H1 (cell line): ENCODE measurements at regions not wholly inside any gene's neighbourhood (a gene's known extent, or its start where the extent isn't known, plus 50 kb on each side); places are given as distances from the start of the nearest gene placed in this dataset.

Experiments used
- CTCF ChIA-PET: fragments of 300-600 bp; sonication (Branson Sonifier 250); formaldehyde crosslinking; loops from one replicate; lab custom pipeline; 2021; ENCODE audit not compliant: partially characterized antibody; lab: Charles Lee
- POLR2A ChIA-PET: fragments of 300-600 bp; sonication (Branson Sonifier 250); formaldehyde crosslinking; loops from one replicate; lab custom pipeline; 2021; ENCODE audit warnings: inconsistent platforms; ENCODE audit not compliant: partially characterized antibody; lab: Charles Lee
- DNase-seq, 2 experiments: peaks; one replicate each; pipeline versions ENCODE4 v3.0.0 to v3.0.0-alpha.2; 2010 to 2022; ENCODE audit warnings: low spot score in 2 of 2, low read depth in 1 of 2, mixed read lengths in 1 of 2
- FAIRE-seq: peaks from 2 replicates; lab custom pipeline; 2011; peaks lifted over from hg19 to GRCh38; lab: Jason Lieb, UNC
- H2AFZ ChIP-seq: 2 replicates; pipeline ENCODE4 v1.8.1; 2012; ENCODE audit warnings: low read length, inconsistent platforms
- H2AK5ac ChIP-seq: 2 replicates; pipeline ENCODE4 v1.6.1; 2013; ENCODE audit warnings: low read depth, low read length
- H2BK120ac ChIP-seq: replicated peaks from 2 replicates; pipeline ENCODE3; 2013; ENCODE audit warnings: low read depth, low read length, inconsistent platforms
- H2BK12ac ChIP-seq: 2 replicates; pipeline ENCODE4 v1.6.1; 2013; ENCODE audit warnings: low read depth, low read length
- H2BK15ac ChIP-seq: 2 replicates; pipeline ENCODE4 v1.6.1; 2013; ENCODE audit warnings: low read length
- H2BK20ac ChIP-seq: 2 replicates; pipeline ENCODE4 v1.6.1; 2013; ENCODE audit warnings: low read length
- H2BK5ac ChIP-seq: 2 replicates; pipeline ENCODE4 v1.6.1; 2013; ENCODE audit warnings: low read depth, low read length
- H3K14ac ChIP-seq: 2 replicates; pipeline ENCODE4 v1.6.1; 2013; ENCODE audit warnings: inconsistent platforms; ENCODE audit not compliant: insufficient read length
- H3K18ac ChIP-seq: 2 replicates; pipeline ENCODE4 v1.6.1; 2013; ENCODE audit warnings: low read length; ENCODE audit errors: extremely low read depth
- H3K23ac ChIP-seq: 2 replicates; pipeline ENCODE4 v1.6.1; 2013; ENCODE audit warnings: inconsistent platforms; ENCODE audit not compliant: insufficient read length
- H3K23me2 ChIP-seq: 2 replicates; pipeline ENCODE4 v1.6.1; 2013; ENCODE audit warnings: low read depth, low read length
- H3K27ac ChIP-seq: 2 replicates; pipeline ENCODE4 v1.6.1; 2011; ENCODE audit warnings: low read depth, low read length, inconsistent platforms
- H3K27me3 ChIP-seq, 4 experiments: replicated peaks in 1 of 4; 1 replicate in 1 of 4; 2 replicates in 3 of 4; pipeline versions ENCODE4 v1.6.1 to v1.8.1; 2011 to 2013; ENCODE audit warnings: low read length in 3 of 4, mild to moderate bottlenecking in 3 of 4, inconsistent platforms in 2 of 4, mixed read lengths in 2 of 4, moderate library complexity in 1 of 4; ENCODE audit not compliant: control insufficient read depth in 3 of 4, insufficient read depth in 3 of 4; ENCODE audit errors: extremely low read depth in 1 of 4
- H3K36me3 ChIP-seq, 4 experiments: 2 replicates each; pipeline versions ENCODE4 v1.6.1 to v1.8.1; 2011 to 2013; ENCODE audit warnings: mild to moderate bottlenecking in 4 of 4, low read length in 3 of 4, moderate library complexity in 2 of 4, control low read depth in 1 of 4, inconsistent platforms in 1 of 4; ENCODE audit not compliant: insufficient read depth in 4 of 4, control insufficient read depth in 2 of 4
- H3K4ac ChIP-seq: replicated peaks from 2 replicates; pipeline ENCODE3; 2013; ENCODE audit warnings: low read length, low read depth, mixed read lengths, inconsistent platforms; ENCODE audit not compliant: insufficient read length
- H3K4me1 ChIP-seq, 4 experiments: replicated peaks in 1 of 4; 1 replicate in 1 of 4; 2 replicates in 3 of 4; pipeline versions ENCODE4 v1.6.1 to v1.8.1; 2011 to 2013; ENCODE audit warnings: low read length in 3 of 4, inconsistent platforms in 2 of 4, mixed read lengths in 1 of 4; ENCODE audit not compliant: insufficient read depth in 4 of 4, control insufficient read depth in 3 of 4
- H3K4me2 ChIP-seq, 2 experiments: 2 replicates each; pipeline versions ENCODE4 v1.6.1 to v1.8.1; 2011 to 2013; ENCODE audit warnings: low read depth in 2 of 2, low read length in 2 of 2, control low read depth in 1 of 2, inconsistent platforms in 1 of 2, mild to moderate bottlenecking in 1 of 2; ENCODE audit not compliant: insufficient read depth in 1 of 2
- H3K4me3 ChIP-seq, 4 experiments: fragments of 200-600, 300-600 bp in 1 of 4; sonication (generic), shearing (Covaris generic), sonication (Bioruptor Twin) in 1 of 4; 2 replicates each; pipeline versions ENCODE4 v1.5.1 to v1.8.1; 2011 to 2016; ENCODE audit warnings: low read length in 4 of 4, low read depth in 3 of 4, control low read depth in 2 of 4, inconsistent platforms in 2 of 4, mild to moderate bottlenecking in 2 of 4, mixed read lengths in 1 of 4, moderate library complexity in 1 of 4; ENCODE audit not compliant: insufficient read depth in 2 of 4; ENCODE audit errors: extremely low read depth in 1 of 4
- H3K56ac ChIP-seq: replicated peaks from 2 replicates; pipeline ENCODE3; 2013; ENCODE audit warnings: low read depth, mild to moderate bottlenecking, mixed read lengths, low read length, inconsistent platforms; ENCODE audit not compliant: insufficient read length
- H3K79me1 ChIP-seq: 2 replicates; pipeline ENCODE4 v1.6.1; 2013; ENCODE audit warnings: low read depth, low read length, control low read depth
- H3K79me2 ChIP-seq, 2 experiments: 2 replicates each; pipeline versions ENCODE4 v1.6.1 to v1.8.1; 2012 to 2013; ENCODE audit warnings: low read length in 2 of 2, mild to moderate bottlenecking in 2 of 2, inconsistent platforms in 1 of 2; ENCODE audit not compliant: insufficient read depth in 2 of 2, control insufficient read depth in 1 of 2
- H3K9ac ChIP-seq, 4 experiments: replicated peaks in 1 of 4; 1 replicate in 1 of 4; 2 replicates in 3 of 4; pipeline versions ENCODE4 v1.6.1 to v1.8.1; 2011 to 2013; ENCODE audit warnings: low read depth in 3 of 4, low read length in 3 of 4, control low read depth in 2 of 4, mild to moderate bottlenecking in 2 of 4, moderate library complexity in 2 of 4, inconsistent platforms in 1 of 4; ENCODE audit errors: extremely low read depth in 1 of 4
- H3K9me3 ChIP-seq, 2 experiments: 2 replicates each; pipeline versions ENCODE4 v1.6.1 to v1.8.1; 2012 to 2013; ENCODE audit warnings: mild to moderate bottlenecking in 2 of 2, moderate library complexity in 2 of 2, control low read depth in 1 of 2, inconsistent platforms in 1 of 2, low read depth in 1 of 2, low read length in 1 of 2, mixed read lengths in 1 of 2; ENCODE audit not compliant: insufficient read depth in 2 of 2
- H4K20me1 ChIP-seq, 2 experiments: replicated peaks in 1 of 2; 2 replicates each; pipeline versions ENCODE3 to v1.8.1; 2011 to 2013; ENCODE audit warnings: inconsistent platforms in 2 of 2, low read length in 2 of 2, mild to moderate bottlenecking in 1 of 2; ENCODE audit not compliant: insufficient read depth in 2 of 2, control insufficient read depth in 1 of 2
- H4K5ac ChIP-seq: 2 replicates; pipeline ENCODE4 v1.6.1; 2013; ENCODE audit warnings: low read length, low read depth, mixed read lengths, inconsistent platforms; ENCODE audit not compliant: insufficient read length
- H4K8ac ChIP-seq: 2 replicates; pipeline ENCODE4 v1.8.0; 2013; ENCODE audit warnings: mild to moderate bottlenecking, moderate library complexity, low read length, inconsistent platforms; ENCODE audit not compliant: insufficient read depth; ENCODE audit errors: extremely low read depth
- H4K91ac ChIP-seq: replicated peaks from 2 replicates; pipeline ENCODE3; 2013; ENCODE audit warnings: low read length, mixed read lengths, inconsistent platforms; ENCODE audit not compliant: insufficient read length
- CREB1 ChIP-seq: IDR thresholded peaks from 2 replicates; pipeline ENCODE4 v1.6.1; 2012; ENCODE audit warnings: inconsistent platforms
- EP300 ChIP-seq, 2 experiments: IDR thresholded peaks; 1 replicate in 1 of 2; 2 replicates in 1 of 2; pipeline ENCODE4 v1.6.1; 2011 to 2012; ENCODE audit warnings: low read depth in 2 of 2, low read length in 2 of 2, mild to moderate bottlenecking in 2 of 2, borderline replicate concordance in 1 of 2, inconsistent platforms in 1 of 2, moderate library complexity in 1 of 2
- GTF2F1 ChIP-seq: IDR thresholded peaks from 2 replicates; pipeline ENCODE4 v1.6.1; 2012; ENCODE audit warnings: low read depth, low read length, improper control_type of control experiment, borderline replicate concordance
- HDAC6 ChIP-seq: IDR thresholded peaks from one replicate; pipeline ENCODE4 v1.7.1; 2012; ENCODE audit warnings: low read depth, mild to moderate bottlenecking, inconsistent platforms, low read length, moderate library complexity
- JUN ChIP-seq: IDR thresholded peaks from 2 replicates; pipeline ENCODE4 v1.6.1; 2011; ENCODE audit warnings: low read depth, mild to moderate bottlenecking, improper control_type of control experiment, low read length
- POLR2AphosphoS5 ChIP-seq: IDR thresholded peaks from 2 replicates; pipeline ENCODE4 v1.6.1; 2011; ENCODE audit warnings: low read depth, low read length
- RNF2 ChIP-seq: fragments of 200-900, 300-1000 bp; sonication (generic); IDR thresholded peaks from 2 replicates; pipeline ENCODE4 v1.7.1; 2016; ENCODE audit warnings: borderline replicate concordance, low read depth, mild to moderate bottlenecking, antibody characterized with exemption, low read length; ENCODE audit not compliant: poor library complexity, severe bottlenecking; ENCODE audit errors: missing control alignments
- SIRT6 ChIP-seq: IDR thresholded peaks from one replicate; pipeline ENCODE4 v1.7.1; 2012; ENCODE audit warnings: low read length, inconsistent platforms
- YY1 ChIP-seq: IDR thresholded peaks from 2 replicates; pipeline ENCODE4 v1.6.1; 2011; ENCODE audit warnings: low read depth, mild to moderate bottlenecking, low read length
- WGBS, 2 experiments: shearing (Covaris generic) in 1 of 2; methylation state at CpG; one replicate each; pipeline versions ENCODE4 v1.1.6 to v1.1.7; 2013 to 2015; ENCODE audit warnings: low lambda C conversion rate in 2 of 2, mixed read lengths in 2 of 2, inconsistent platforms in 1 of 2, low coverage in 1 of 2, missing lambda C conversion rate in 1 of 2; ENCODE audit not compliant: insufficient replicate concordance in 2 of 2, insufficient coverage in 1 of 2, insufficient read length in 1 of 2; ENCODE audit errors: extremely low coverage in 1 of 2, missing lambda C conversion rate in 1 of 2; 5-methylcytosine and 5-hydroxymethylcytosine counted together

DNA sequence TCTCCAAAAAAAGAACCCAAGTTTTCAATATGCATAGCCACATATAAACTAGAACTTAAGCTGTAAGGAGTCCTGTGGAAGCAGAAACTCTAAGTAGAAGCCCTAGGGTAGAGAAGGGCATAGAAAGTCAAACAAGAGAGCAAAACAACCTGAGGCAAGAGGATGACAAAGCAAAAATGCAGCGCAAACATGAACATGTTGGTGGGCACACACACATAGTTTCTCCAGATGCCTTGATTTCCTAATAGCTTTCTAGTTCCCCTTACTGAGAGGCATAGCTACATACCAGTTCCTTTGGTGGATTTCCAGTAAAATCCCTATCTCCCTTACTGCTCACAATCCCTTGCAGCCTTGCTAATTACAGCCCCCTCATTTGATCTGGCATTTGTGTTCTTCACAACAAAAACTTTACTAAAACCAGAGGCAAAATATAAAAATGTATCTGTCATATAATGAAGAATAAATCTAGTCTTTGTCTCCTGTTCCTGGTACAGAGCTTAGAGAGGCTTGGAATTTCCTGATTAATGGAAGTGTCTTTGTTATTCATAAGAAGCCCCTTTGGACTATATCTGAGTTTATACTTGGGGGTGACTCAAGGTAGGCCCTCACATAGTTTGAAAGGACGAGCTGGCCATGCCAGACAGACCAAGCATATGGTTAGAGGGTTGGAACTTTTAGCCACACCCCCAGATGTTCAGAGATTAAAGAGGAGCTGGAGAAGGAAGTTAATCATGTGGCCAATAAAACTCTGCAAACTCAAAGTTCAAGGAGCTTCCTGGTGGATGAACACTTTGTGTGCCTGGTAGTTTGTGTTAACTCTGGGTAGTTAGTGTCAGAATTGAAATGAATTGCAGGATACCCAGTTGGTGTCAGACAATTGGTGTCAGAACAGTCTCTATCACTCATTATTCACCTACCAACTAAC is 52.7 kb upstream of the ZCCHC13 start:
- Histone ChIP-seq H2BK20ac (no peak overlapping the region), H3K14ac (no peak overlapping the region), H3K4me1 (peaks cover 0 to 9% (median 1%) of the 10 kb centered on the region in 4 experiments; a peak in 2 of 7 replicates), H2AFZ (no peak overlapping the region), H3K4me3 (no peak overlapping the region), H3K18ac (no peak overlapping the region), H3K79me2 (peaks cover 0 to 35% of the 10 kb centered on the region in 2 experiments; a peak in 2 of 4 replicates), H3K27me3 (no peaks in the 10 kb centered on the region), H3K9me3 (no peaks in the 10 kb centered on the region), H3K27ac (no peak overlapping the region), H3K56ac (no peak overlapping the region), H3K36me3 (peaks cover 0 to 28% (median 1%) of the 10 kb centered on the region in 4 experiments; a peak in 4 of 8 replicates), H4K20me1 (peaks cover 0 to 2% of the 10 kb centered on the region in 2 experiments), H2BK120ac (no peak overlapping the region), H3K23me2 (no peaks in the 10 kb centered on the region), H4K91ac (no peak overlapping the region), H2AK5ac (0 out of 2 replicates have a peak overlapping the region, but pooled peaks have one; percentile 16), H3K4ac (no peak overlapping the region), H3K23ac (no peak overlapping the region), H3K79me1 (no peaks in the 10 kb centered on the region), H4K8ac (no peak overlapping the region), H3K4me2 (no peak overlapping the region), H4K5ac (peak overlapping the region; percentile 66), H2BK15ac (no peak overlapping the region), H3K9ac (no peak overlapping the region), H2BK5ac (no peak overlapping the region; the same call in 1 of the 2 replicates), H2BK12ac (peak overlapping the region; percentile 63; the same call in 1 of the 2 replicates)
- ChIA-PET POLR2A (interaction anchor here (0.8 to 2.5 kb wide), 8 partner anchors 9 to 85 kb away, joined by 3 to 15 read pairs (median 3); no protein-coding TSS in a partner anchor), CTCF (interaction anchor here (1.1 to 1.3 kb wide), 3 partner anchors 42 to 131 kb away, joined by 3 to 4 read pairs (median 3); no protein-coding TSS in a partner anchor)
- DNase-seq (no peak), FAIRE-seq (no peak)
- WGBS, 2 experiments: 94% methylated on average over 2 of the region's 2 CpGs; no CpG with 5 or more reads in 1 of the 2 experiments
- TF ChIP-seq YY1: no peak
- TF ChIP-seq RNF2: no peak
- no peak for TF ChIP-seq HDAC6
- no peak for TF ChIP-seq GTF2F1
- no peak for TF ChIP-seq POLR2AphosphoS5
- no peak for TF ChIP-seq CREB1
- TF ChIP-seq EP300 (IDR thresholded peaks at IDR 0.05; ENCODE audit: borderline replicate concordance in 1 of 2, low read depth in 2 of 2, low read length in 2 of 2): no peak
- TF ChIP-seq SIRT6: no peak
- TF ChIP-seq JUN: no peak
